Loucy (cell line): ENCODE measurements at regions not wholly inside any gene's neighbourhood (a gene's known extent, or its start where the extent isn't known, plus 50 kb on each side); places are given as distances from the start of the nearest gene placed in this dataset.

Experiments
- H2AFZ ChIP-seq: fragments of 200-600 bp; sonication (generic); 2 replicates; pipeline ENCODE4 v1.6.0; 2016; ENCODE audit warnings: antibody characterized with exemption, mild to moderate bottlenecking, low read length, moderate library complexity
- H3F3A ChIP-seq: fragments of 200-600 bp; 2 replicates; pipeline ENCODE4 v1.6.0; 2016; ENCODE audit warnings: antibody characterized with exemption, low read depth, mild to moderate bottlenecking
- H3K27me3 ChIP-seq: fragments of 200-600 bp; sonication (generic); 2 replicates; pipeline ENCODE4 v1.6.1; 2014; ENCODE audit warnings: low read length, mild to moderate bottlenecking; ENCODE audit not compliant: insufficient read depth, poor library complexity, severe bottlenecking
- H3K36me3 ChIP-seq: fragments of 200-600 bp; sonication (generic); 2 replicates; pipeline ENCODE4 v1.6.1; 2016; ENCODE audit warnings: low read length; ENCODE audit not compliant: insufficient read depth
- H3K4me1 ChIP-seq: fragments of 200-600 bp; sonication (generic); 2 replicates; pipeline ENCODE4 v1.5.1; 2014; ENCODE audit warnings: low read length, mild to moderate bottlenecking; ENCODE audit not compliant: insufficient read depth, poor library complexity, severe bottlenecking
- H3K4me2 ChIP-seq: fragments of 200-600 bp; sonication (generic); 2 replicates; pipeline ENCODE4 v1.6.0; 2014; ENCODE audit warnings: antibody characterized with exemption, low read length, low read depth, mild to moderate bottlenecking; ENCODE audit not compliant: poor library complexity, severe bottlenecking
- H3K4me3 ChIP-seq: fragments of 200-600 bp; sonication (generic); 2 replicates; pipeline ENCODE4 v1.5.1; 2014; ENCODE audit warnings: low read length, mild to moderate bottlenecking, mixed read lengths; ENCODE audit not compliant: poor library complexity, severe bottlenecking
- H3K79me2 ChIP-seq: fragments of 200-600 bp; sonication (generic); 2 replicates; pipeline ENCODE4 v1.6.1; 2014; ENCODE audit warnings: low read length; ENCODE audit not compliant: insufficient read depth
- H3K9ac ChIP-seq: fragments of 200-600 bp; sonication (generic); 2 replicates; pipeline ENCODE4 v1.6.0; 2014; ENCODE audit warnings: mild to moderate bottlenecking, low read depth, low read length, moderate library complexity; ENCODE audit not compliant: poor library complexity, severe bottlenecking
- H3K9me2 ChIP-seq: fragments of 200-600 bp; sonication (generic); replicated peaks from 2 replicates; pipeline ENCODE4 v1.6.1; 2016; ENCODE audit warnings: low read depth, low read length, mixed read lengths
- H3K9me3 ChIP-seq: fragments of 200-600 bp; sonication (generic); 2 replicates; pipeline ENCODE4 v1.6.1; 2014; ENCODE audit warnings: mild to moderate bottlenecking, antibody characterized with exemption, low read length, low read depth; ENCODE audit not compliant: insufficient read depth
- H4K20me1 ChIP-seq: fragments of 200-600 bp; sonication (generic); 2 replicates; pipeline ENCODE4 v1.6.0; 2014; ENCODE audit warnings: antibody characterized with exemption, low read length, mild to moderate bottlenecking; ENCODE audit not compliant: insufficient read depth, poor library complexity, severe bottlenecking
- CTCF ChIP-seq: fragments of 200-600 bp; sonication (generic); conservative IDR thresholded peaks from 2 replicates; pipeline ENCODE4 v1.5.1; 2014; ENCODE audit warnings: mild to moderate bottlenecking, antibody characterized with exemption, low read length
- EZH2phosphoT487 ChIP-seq: fragments of 200-600 bp; IDR thresholded peaks from 2 replicates; pipeline ENCODE4 v1.6.1; 2018; ENCODE audit warnings: antibody characterized with exemption, mild to moderate bottlenecking, moderate library complexity, borderline replicate concordance

GRCh38 chr18:38576916-38577315 is 1011.3 kb upstream of the CELF4 start:
- TF ChIP-seq EZH2phosphoT487 (no peak), CTCF (no peak)
- Histone ChIP-seq H3K9ac (no peak overlapping the region), H3K9me2 (no peaks in the 10 kb centered on the region), H2AFZ (no peak overlapping the region), H3K9me3 (no peaks in the 10 kb centered on the region), H3K4me3 (no peak overlapping the region), H4K20me1 (no peaks in the 10 kb centered on the region), H3K4me2 (peak overlapping the region; percentile 12), H3K36me3 (no peaks in the 10 kb centered on the region), H3K4me1 (peaks cover 2% of the 10 kb centered on the region), H3K27me3 (no peaks in the 10 kb centered on the region), H3F3A (no peaks in the 10 kb centered on the region), H3K79me2 (no peaks in the 10 kb centered on the region)

GRCh38 chr18:38576349-38576748 is 1010.8 kb upstream of the CELF4 start:
- H3K9ac ChIP-seq, result no peak overlapping the region
- no peaks in the 10 kb centered on the region for H3K27me3 ChIP-seq
- H3K9me2 ChIP-seq, result no peaks in the 10 kb centered on the region
- no peaks in the 10 kb centered on the region for H3K9me3 ChIP-seq
- TF ChIP-seq EZH2phosphoT487, result no peak
- no peak for TF ChIP-seq CTCF
- H3K36me3 ChIP-seq, result no peaks in the 10 kb centered on the region
- no peak overlapping the region for H3K4me3 ChIP-seq
- H3K79me2 ChIP-seq, result no peaks in the 10 kb centered on the region
- H3K4me1 ChIP-seq, result peaks cover 2% of the 10 kb centered on the region
- no peaks in the 10 kb centered on the region for H3F3A ChIP-seq
- H3K4me2 ChIP-seq, result peak overlapping the region; percentile 12
- H4K20me1 ChIP-seq, result no peaks in the 10 kb centered on the region
- no peak overlapping the region for H2AFZ ChIP-seq

GRCh38 chr18:38575648-38576047 is 1010.0 kb upstream of the CELF4 start:
- Histone ChIP-seq H3K79me2 (no peaks in the 10 kb centered on the region), H3K9ac (no peak overlapping the region), H3K27me3 (no peaks in the 10 kb centered on the region), H3K4me3 (no peak overlapping the region), H3F3A (no peaks in the 10 kb centered on the region), H4K20me1 (no peaks in the 10 kb centered on the region), H3K9me2 (no peaks in the 10 kb centered on the region), H3K4me1 (no peaks in the 10 kb centered on the region), H3K36me3 (no peaks in the 10 kb centered on the region), H3K4me2 (peak overlapping the region; percentile 14), H3K9me3 (no peaks in the 10 kb centered on the region), H2AFZ (no peak overlapping the region)
- TF ChIP-seq CTCF (no peak), EZH2phosphoT487 (no peak)
